Loucy (cell line): ENCODE measurements at regions not wholly inside any gene's neighbourhood (a gene's known extent, or its start where the extent isn't known, plus 50 kb on each side); places are given as distances from the start of the nearest gene placed in this dataset.
"Not testable (repeated sequence)": the region's sequence is repeated elsewhere in the genome, so short reads cannot be mapped to it uniquely, and the experiment has no call there.

Source experiments
- H2AFZ ChIP-seq: fragments of 200-600 bp; sonication (generic); 2 replicates; pipeline ENCODE4 v1.6.0; 2016; ENCODE audit warnings: antibody characterized with exemption, mild to moderate bottlenecking, low read length, moderate library complexity
- H3F3A ChIP-seq: fragments of 200-600 bp; 2 replicates; pipeline ENCODE4 v1.6.0; 2016; ENCODE audit warnings: antibody characterized with exemption, low read depth, mild to moderate bottlenecking
- H3K27me3 ChIP-seq: fragments of 200-600 bp; sonication (generic); 2 replicates; pipeline ENCODE4 v1.6.1; 2014; ENCODE audit warnings: low read length, mild to moderate bottlenecking; ENCODE audit not compliant: insufficient read depth, poor library complexity, severe bottlenecking
- H3K36me3 ChIP-seq: fragments of 200-600 bp; sonication (generic); 2 replicates; pipeline ENCODE4 v1.6.1; 2016; ENCODE audit warnings: low read length; ENCODE audit not compliant: insufficient read depth
- H3K4me1 ChIP-seq: fragments of 200-600 bp; sonication (generic); 2 replicates; pipeline ENCODE4 v1.5.1; 2014; ENCODE audit warnings: low read length, mild to moderate bottlenecking; ENCODE audit not compliant: insufficient read depth, poor library complexity, severe bottlenecking
- H3K4me2 ChIP-seq: fragments of 200-600 bp; sonication (generic); 2 replicates; pipeline ENCODE4 v1.6.0; 2014; ENCODE audit warnings: antibody characterized with exemption, low read length, low read depth, mild to moderate bottlenecking; ENCODE audit not compliant: poor library complexity, severe bottlenecking
- H3K4me3 ChIP-seq: fragments of 200-600 bp; sonication (generic); 2 replicates; pipeline ENCODE4 v1.5.1; 2014; ENCODE audit warnings: low read length, mild to moderate bottlenecking, mixed read lengths; ENCODE audit not compliant: poor library complexity, severe bottlenecking
- H3K79me2 ChIP-seq: fragments of 200-600 bp; sonication (generic); 2 replicates; pipeline ENCODE4 v1.6.1; 2014; ENCODE audit warnings: low read length; ENCODE audit not compliant: insufficient read depth
- H3K9ac ChIP-seq: fragments of 200-600 bp; sonication (generic); 2 replicates; pipeline ENCODE4 v1.6.0; 2014; ENCODE audit warnings: mild to moderate bottlenecking, low read depth, low read length, moderate library complexity; ENCODE audit not compliant: poor library complexity, severe bottlenecking
- H3K9me2 ChIP-seq: fragments of 200-600 bp; sonication (generic); replicated peaks from 2 replicates; pipeline ENCODE4 v1.6.1; 2016; ENCODE audit warnings: low read depth, low read length, mixed read lengths
- H3K9me3 ChIP-seq: fragments of 200-600 bp; sonication (generic); 2 replicates; pipeline ENCODE4 v1.6.1; 2014; ENCODE audit warnings: mild to moderate bottlenecking, antibody characterized with exemption, low read length, low read depth; ENCODE audit not compliant: insufficient read depth
- H4K20me1 ChIP-seq: fragments of 200-600 bp; sonication (generic); 2 replicates; pipeline ENCODE4 v1.6.0; 2014; ENCODE audit warnings: antibody characterized with exemption, low read length, mild to moderate bottlenecking; ENCODE audit not compliant: insufficient read depth, poor library complexity, severe bottlenecking
- CTCF ChIP-seq: fragments of 200-600 bp; sonication (generic); conservative IDR thresholded peaks from 2 replicates; pipeline ENCODE4 v1.5.1; 2014; ENCODE audit warnings: mild to moderate bottlenecking, antibody characterized with exemption, low read length
- EZH2phosphoT487 ChIP-seq: fragments of 200-600 bp; IDR thresholded peaks from 2 replicates; pipeline ENCODE4 v1.6.1; 2018; ENCODE audit warnings: antibody characterized with exemption, mild to moderate bottlenecking, moderate library complexity, borderline replicate concordance

- no peak for TF ChIP-seq EZH2phosphoT487
- TF ChIP-seq CTCF, result no peak
- Histone ChIP-seq H3K4me1 (no peaks in the 10 kb centered on the region), H4K20me1 (no peaks in the 10 kb centered on the region), H3K79me2 (no peaks in the 10 kb centered on the region), H3F3A (no peaks in the 10 kb centered on the region), H3K4me3 (no peak overlapping the region), H2AFZ (no peak overlapping the region), H3K27me3 (no peaks in the 10 kb centered on the region), H3K9me2 (no peaks in the 10 kb centered on the region), H3K36me3 (no peaks in the 10 kb centered on the region), H3K4me2 (no peak overlapping the region), H3K9ac (no peak overlapping the region), H3K9me3 (peaks cover 16% of the 10 kb centered on the region; the same call in 1 of the 2 replicates)
Observed at GRCh38 chr11:39341461-39341860, 2118.0 kb downstream of the LRRC4C start.

GRCh38 chr11:39333006-39333405, 2126.4 kb downstream of the LRRC4C start:
- H3K79me2 ChIP-seq, H3K9me2 ChIP-seq, H3F3A ChIP-seq, H3K4me1 ChIP-seq, H3K36me3 ChIP-seq, H3K4me2 ChIP-seq, H3K9ac ChIP-seq, H3K9me3 ChIP-seq, H4K20me1 ChIP-seq, H3K27me3 ChIP-seq, H2AFZ ChIP-seq, H3K4me3 ChIP-seq: not testable (repeated sequence)

- Histone ChIP-seq H3K27me3 (no peaks in the 10 kb centered on the region), H2AFZ (no peak overlapping the region), H3K4me2 (no peak overlapping the region), H3K36me3 (no peaks in the 10 kb centered on the region), H4K20me1 (no peaks in the 10 kb centered on the region), H3K4me1 (no peaks in the 10 kb centered on the region), H3K79me2 (no peaks in the 10 kb centered on the region), H3F3A (no peaks in the 10 kb centered on the region), H3K9ac (no peak overlapping the region), H3K9me3 (no peaks in the 10 kb centered on the region), H3K9me2 (no peaks in the 10 kb centered on the region), H3K4me3 (no peak overlapping the region)
- TF ChIP-seq CTCF (no peak), EZH2phosphoT487 (no peak)
Observed at GRCh38 chr11:39327302-39327701, 2132.2 kb downstream of the LRRC4C start.

GRCh38 chr11:39311888-39312287, 2147.6 kb downstream of the LRRC4C start:
- not testable (repeated sequence) for H3K36me3 ChIP-seq, H2AFZ ChIP-seq, H3K9ac ChIP-seq, H3K79me2 ChIP-seq, H3K4me3 ChIP-seq, H3K27me3 ChIP-seq, H4K20me1 ChIP-seq, H3F3A ChIP-seq, H3K9me3 ChIP-seq, H3K4me2 ChIP-seq, H3K9me2 ChIP-seq, H3K4me1 ChIP-seq
